ENCODE measurements at regions not wholly inside any gene's neighbourhood (a gene's known extent, or its start where the extent isn't known, plus 50 kb on each side); places are given as distances from the start of the nearest gene placed in this dataset.

DNA sequence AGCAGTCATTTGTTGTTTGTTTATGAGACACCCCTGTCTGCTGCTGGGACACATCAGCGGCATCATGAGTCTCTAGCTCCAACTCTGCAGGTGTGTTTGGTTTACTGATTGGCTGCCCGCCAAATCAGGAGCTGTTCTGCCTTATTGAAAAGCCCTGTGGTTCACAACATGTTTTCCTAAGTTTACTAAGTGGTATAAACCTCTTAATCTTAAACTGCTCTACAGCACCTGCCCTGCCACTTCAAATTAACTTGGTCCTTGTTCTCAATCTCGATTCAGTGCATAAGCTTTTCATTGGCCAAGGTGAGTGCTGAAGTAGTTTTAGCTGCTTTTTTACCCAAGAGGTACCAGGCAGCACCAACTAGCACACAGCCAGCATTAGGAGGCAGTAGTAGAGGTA, 77.8 kb upstream of the WDR72 start:
- TF ChIP-seq, protein P1, sequence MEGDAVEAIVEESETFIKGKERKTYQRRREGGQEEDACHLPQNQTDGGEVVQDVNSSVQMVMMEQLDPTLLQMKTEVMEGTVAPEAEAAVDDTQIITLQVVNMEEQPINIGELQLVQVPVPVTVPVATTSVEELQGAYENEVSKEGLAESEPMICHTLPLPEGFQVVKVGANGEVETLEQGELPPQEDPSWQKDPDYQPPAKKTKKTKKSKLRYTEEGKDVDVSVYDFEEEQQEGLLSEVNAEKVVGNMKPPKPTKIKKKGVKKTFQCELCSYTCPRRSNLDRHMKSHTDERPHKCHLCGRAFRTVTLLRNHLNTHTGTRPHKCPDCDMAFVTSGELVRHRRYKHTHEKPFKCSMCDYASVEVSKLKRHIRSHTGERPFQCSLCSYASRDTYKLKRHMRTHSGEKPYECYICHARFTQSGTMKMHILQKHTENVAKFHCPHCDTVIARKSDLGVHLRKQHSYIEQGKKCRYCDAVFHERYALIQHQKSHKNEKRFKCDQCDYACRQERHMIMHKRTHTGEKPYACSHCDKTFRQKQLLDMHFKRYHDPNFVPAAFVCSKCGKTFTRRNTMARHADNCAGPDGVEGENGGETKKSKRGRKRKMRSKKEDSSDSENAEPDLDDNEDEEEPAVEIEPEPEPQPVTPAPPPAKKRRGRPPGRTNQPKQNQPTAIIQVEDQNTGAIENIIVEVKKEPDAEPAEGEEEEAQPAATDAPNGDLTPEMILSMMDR (IDR thresholded peaks at IDR 0.05; ENCODE audit: low read length): no peak
- TF ChIP-seq EZH2 (IDR thresholded peaks at IDR 0.05; ENCODE audit: borderline replicate concordance, low read length): no peak
- Histone ChIP-seq H3K4me2 (ENCODE audit: low read length) (no peak overlapping the region), H3K27ac (ENCODE audit: low read depth, low read length, poor library complexity, severe bottlenecking) (no peak overlapping the region)

DNA sequence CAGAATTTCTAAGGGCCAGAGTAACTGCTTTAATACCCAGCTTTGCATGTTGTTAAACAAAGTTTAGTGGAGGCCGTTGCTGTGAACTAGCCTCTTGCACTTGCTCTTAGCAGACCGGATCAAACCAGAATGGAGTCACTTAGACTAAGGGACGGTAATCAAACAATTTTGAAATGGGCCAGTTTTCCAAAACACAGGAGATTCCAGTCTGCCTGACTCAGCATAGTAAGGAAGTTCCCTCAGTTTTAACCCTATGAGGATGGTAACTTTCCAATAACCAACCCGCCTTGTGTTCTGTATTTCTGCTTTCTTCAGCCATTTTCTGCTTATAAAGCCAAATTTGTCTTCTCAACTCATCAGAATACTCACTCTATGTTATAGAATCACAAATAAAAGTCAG, 77.2 kb upstream of the WDR72 start:
- H3K4me1 ChIP-seq (ENCODE audit: insufficient read depth, low read length, severe bottlenecking): peaks cover 9% of the 10 kb centered on the region
- H3K9me3 ChIP-seq (ENCODE audit: low read length): no peaks in the 10 kb centered on the region
- no peaks in the 10 kb centered on the region for H3K36me3 ChIP-seq (ENCODE audit: insufficient read depth, low read length)
- H4K20me1 ChIP-seq (ENCODE audit: insufficient read depth, low read length): no peaks in the 10 kb centered on the region
- no peaks in the 10 kb centered on the region for H3K27me3 ChIP-seq (ENCODE audit: insufficient read depth, low read length)
- H3K4me2 ChIP-seq (ENCODE audit: low read length): no peak overlapping the region
- H3F3A ChIP-seq (ENCODE audit: insufficient read depth, low read length): no peaks in the 10 kb centered on the region
- no peak overlapping the region for H3K4me3 ChIP-seq (ENCODE audit: low read depth, low read length, poor library complexity, severe bottlenecking)
- no peaks in the 10 kb centered on the region for H3K9me2 ChIP-seq (ENCODE audit: low read depth, low read length)
- H3K79me2 ChIP-seq (ENCODE audit: insufficient read depth, low read length): no peaks in the 10 kb centered on the region
- H2AFZ ChIP-seq (ENCODE audit: low read length): no peak overlapping the region
- no peak overlapping the region for H3K27ac ChIP-seq (ENCODE audit: low read depth, low read length, poor library complexity, severe bottlenecking)
- H3K9ac ChIP-seq (ENCODE audit: low read length): no peak overlapping the region
- no peak for TF ChIP-seq EZH2 (IDR thresholded peaks at IDR 0.05; ENCODE audit: borderline replicate concordance, low read length)
- TF ChIP-seq, protein P1 (IDR thresholded peaks at IDR 0.05; ENCODE audit: low read length): no peak

More for the DNA sequence above, 77.8 kb upstream of the WDR72 start:
- no peaks in the 10 kb centered on the region for H3F3A ChIP-seq (ENCODE audit: insufficient read depth, low read length)
- no peak overlapping the region for H2AFZ ChIP-seq (ENCODE audit: low read length)
- H3K9ac ChIP-seq (ENCODE audit: low read length): no peak overlapping the region
- H3K9me2 ChIP-seq (ENCODE audit: low read depth, low read length): no peaks in the 10 kb centered on the region
- H3K4me1 ChIP-seq (ENCODE audit: insufficient read depth, low read length, severe bottlenecking): peaks cover 9% of the 10 kb centered on the region
- no peaks in the 10 kb centered on the region for H4K20me1 ChIP-seq (ENCODE audit: insufficient read depth, low read length)
- H3K9me3 ChIP-seq (ENCODE audit: low read length): no peaks in the 10 kb centered on the region
- no peaks in the 10 kb centered on the region for H3K36me3 ChIP-seq (ENCODE audit: insufficient read depth, low read length)
- H3K79me2 ChIP-seq (ENCODE audit: insufficient read depth, low read length): no peaks in the 10 kb centered on the region
- no peak overlapping the region for H3K4me3 ChIP-seq (ENCODE audit: low read depth, low read length, poor library complexity, severe bottlenecking)
- no peaks in the 10 kb centered on the region for H3K27me3 ChIP-seq (ENCODE audit: insufficient read depth, low read length)

DNA sequence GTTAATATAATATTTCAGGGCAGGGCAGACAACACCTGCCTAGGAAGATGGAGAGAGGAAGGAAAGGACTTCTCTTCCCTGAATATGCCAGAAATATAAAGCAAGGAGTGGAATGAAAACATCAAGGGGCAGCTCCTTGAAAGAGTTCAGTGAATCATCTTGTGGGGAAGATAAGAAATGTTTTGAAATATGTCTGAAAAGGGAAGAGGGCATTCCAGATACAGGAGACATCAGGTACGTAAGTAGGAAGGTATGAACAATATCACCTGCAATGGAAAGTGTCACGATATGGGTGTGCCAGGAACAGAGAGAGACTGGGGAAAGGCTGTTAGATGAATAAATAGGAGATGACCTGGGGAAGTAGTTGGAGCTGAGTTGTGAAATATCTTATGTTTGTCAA, 75.8 kb upstream of the WDR72 start:
- H3K79me2 ChIP-seq (ENCODE audit: insufficient read depth, low read length): no peaks in the 10 kb centered on the region
- no peaks in the 10 kb centered on the region for H3F3A ChIP-seq (ENCODE audit: insufficient read depth, low read length)
- H3K9ac ChIP-seq (ENCODE audit: low read length): no peak overlapping the region
- no peaks in the 10 kb centered on the region for H4K20me1 ChIP-seq (ENCODE audit: insufficient read depth, low read length)
- no peak for TF ChIP-seq EZH2 (IDR thresholded peaks at IDR 0.05; ENCODE audit: borderline replicate concordance, low read length)
- no peak overlapping the region for H2AFZ ChIP-seq (ENCODE audit: low read length)
- no peaks in the 10 kb centered on the region for H3K36me3 ChIP-seq (ENCODE audit: insufficient read depth, low read length)
- H3K9me2 ChIP-seq (ENCODE audit: low read depth, low read length): no peaks in the 10 kb centered on the region
- no peak overlapping the region for H3K4me3 ChIP-seq (ENCODE audit: low read depth, low read length, poor library complexity, severe bottlenecking)
- H3K27ac ChIP-seq (ENCODE audit: low read depth, low read length, poor library complexity, severe bottlenecking): no peak overlapping the region
- H3K4me2 ChIP-seq (ENCODE audit: low read length): no peak overlapping the region
- no peaks in the 10 kb centered on the region for H3K27me3 ChIP-seq (ENCODE audit: insufficient read depth, low read length)
- H3K9me3 ChIP-seq (ENCODE audit: low read length): no peaks in the 10 kb centered on the region
- peaks cover 9% of the 10 kb centered on the region for H3K4me1 ChIP-seq (ENCODE audit: insufficient read depth, low read length, severe bottlenecking)

DNA sequence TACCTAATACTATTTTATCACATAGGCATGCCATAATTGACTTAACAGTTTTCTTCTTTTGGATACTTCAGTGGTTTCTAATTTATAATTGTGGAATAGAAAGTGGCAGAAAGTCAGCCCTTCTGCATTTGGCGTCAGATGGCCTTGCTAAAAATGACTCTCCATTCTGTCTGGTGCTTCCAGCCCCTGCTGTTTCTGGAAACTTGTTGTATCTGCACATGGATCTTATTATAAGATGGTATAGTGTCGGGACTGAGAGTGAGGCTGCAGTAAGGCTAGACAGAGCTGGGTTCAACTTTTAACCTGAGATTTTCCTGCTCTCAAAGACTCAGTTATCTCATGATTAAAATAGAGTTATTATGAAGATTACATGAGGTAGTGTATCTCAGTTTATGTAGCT, 74.8 kb upstream of the WDR72 start:
- H3K36me3 ChIP-seq (ENCODE audit: insufficient read depth, low read length): no peaks in the 10 kb centered on the region
- no peak overlapping the region for H3K4me2 ChIP-seq (ENCODE audit: low read length)
- H2AFZ ChIP-seq (ENCODE audit: low read length): no peak overlapping the region
- TF ChIP-seq EZH2 (IDR thresholded peaks at IDR 0.05; ENCODE audit: borderline replicate concordance, low read length): no peak
- TF ChIP-seq, protein P1 (IDR thresholded peaks at IDR 0.05; ENCODE audit: low read length): no peak
- H3K79me2 ChIP-seq (ENCODE audit: insufficient read depth, low read length): no peaks in the 10 kb centered on the region
- H3K9me3 ChIP-seq (ENCODE audit: low read length): no peaks in the 10 kb centered on the region
- peaks cover 9% of the 10 kb centered on the region for H3K4me1 ChIP-seq (ENCODE audit: insufficient read depth, low read length, severe bottlenecking)
- H3K9ac ChIP-seq (ENCODE audit: low read length): no peak overlapping the region
- no peak overlapping the region for H3K4me3 ChIP-seq (ENCODE audit: low read depth, low read length, poor library complexity, severe bottlenecking)
- no peak overlapping the region for H3K27ac ChIP-seq (ENCODE audit: low read depth, low read length, poor library complexity, severe bottlenecking)
- no peaks in the 10 kb centered on the region for H3K27me3 ChIP-seq (ENCODE audit: insufficient read depth, low read length)
- H3K9me2 ChIP-seq (ENCODE audit: low read depth, low read length): no peaks in the 10 kb centered on the region
- no peaks in the 10 kb centered on the region for H3F3A ChIP-seq (ENCODE audit: insufficient read depth, low read length)
- H4K20me1 ChIP-seq (ENCODE audit: insufficient read depth, low read length): no peaks in the 10 kb centered on the region

Data from OCI-LY1 (cell line).